ENCODE measurements at regions not wholly inside any gene's neighbourhood (a gene's known extent, or its start where the extent isn't known, plus 50 kb on each side); places are given as distances from the start of the nearest gene placed in this dataset.
A peak's percentile ranks its signal among the peaks of the same experiment; 100 is the strongest.

- Mint-ChIP-seq H3K4me1 (no peaks in the 10 kb centered on the region), H3K9me3 (peaks cover 8% of the 10 kb centered on the region), H3K36me3 (no peaks in the 10 kb centered on the region), H3K27me3 (ENCODE audit: insufficient read depth, low read depth) (no peaks in the 10 kb centered on the region), H3K4me3 (no peak overlapping the region), H3K27ac (no peak overlapping the region)
- H3F3A ChIP-seq (ENCODE audit: low read depth), result no peaks in the 10 kb centered on the region
- no peaks in the 10 kb centered on the region for H4K20me1 ChIP-seq (ENCODE audit: low read depth)
- TF ChIP-seq, protein P1, sequence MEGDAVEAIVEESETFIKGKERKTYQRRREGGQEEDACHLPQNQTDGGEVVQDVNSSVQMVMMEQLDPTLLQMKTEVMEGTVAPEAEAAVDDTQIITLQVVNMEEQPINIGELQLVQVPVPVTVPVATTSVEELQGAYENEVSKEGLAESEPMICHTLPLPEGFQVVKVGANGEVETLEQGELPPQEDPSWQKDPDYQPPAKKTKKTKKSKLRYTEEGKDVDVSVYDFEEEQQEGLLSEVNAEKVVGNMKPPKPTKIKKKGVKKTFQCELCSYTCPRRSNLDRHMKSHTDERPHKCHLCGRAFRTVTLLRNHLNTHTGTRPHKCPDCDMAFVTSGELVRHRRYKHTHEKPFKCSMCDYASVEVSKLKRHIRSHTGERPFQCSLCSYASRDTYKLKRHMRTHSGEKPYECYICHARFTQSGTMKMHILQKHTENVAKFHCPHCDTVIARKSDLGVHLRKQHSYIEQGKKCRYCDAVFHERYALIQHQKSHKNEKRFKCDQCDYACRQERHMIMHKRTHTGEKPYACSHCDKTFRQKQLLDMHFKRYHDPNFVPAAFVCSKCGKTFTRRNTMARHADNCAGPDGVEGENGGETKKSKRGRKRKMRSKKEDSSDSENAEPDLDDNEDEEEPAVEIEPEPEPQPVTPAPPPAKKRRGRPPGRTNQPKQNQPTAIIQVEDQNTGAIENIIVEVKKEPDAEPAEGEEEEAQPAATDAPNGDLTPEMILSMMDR (IDR thresholded peaks at IDR 0.05), result no peak
- TF ChIP-seq EZH2phosphoT487 (IDR thresholded peaks at IDR 0.05) (no peak), EZH2 (IDR thresholded peaks at IDR 0.05) (no peak)
- no peaks in the 10 kb centered on the region for H3K9me3 ChIP-seq (ENCODE audit: low read depth)
- no peaks in the 10 kb centered on the region for H3K27me3 ChIP-seq
- no peak overlapping the region for H2AFZ ChIP-seq (replicated peaks)
- DNase-seq (ENCODE audit: low spot score), result no peak
- H3K79me2 ChIP-seq (ENCODE audit: low read depth), result no peaks in the 10 kb centered on the region
- H3K4me3 ChIP-seq, result no peak overlapping the region
- no peaks in the 10 kb centered on the region for H3K4me1 ChIP-seq
- no peaks in the 10 kb centered on the region for H3K36me3 ChIP-seq
- H3K9ac ChIP-seq, result no peak overlapping the region
- no peak overlapping the region for H3K4me2 ChIP-seq
- no peak overlapping the region for H3K27ac ChIP-seq
Observed at GRCh38 chr9:79912318-79913070, 340.7 kb downstream of the TLE4 start.

- Mint-ChIP-seq H3K27me3 (ENCODE audit: insufficient read depth, low read depth) (no peaks in the 10 kb centered on the region), H3K9me3 (peaks cover 8% of the 10 kb centered on the region), H3K27ac (no peak overlapping the region), H3K4me1 (no peaks in the 10 kb centered on the region), H3K36me3 (no peaks in the 10 kb centered on the region), H3K4me3 (no peak overlapping the region)
- Histone ChIP-seq H3K4me2 (no peak overlapping the region), H2AFZ (replicated peaks) (no peak overlapping the region), H3K9me3 (ENCODE audit: low read depth) (no peaks in the 10 kb centered on the region), H3K36me3 (no peaks in the 10 kb centered on the region), H3K79me2 (ENCODE audit: low read depth) (no peaks in the 10 kb centered on the region), H3K4me1 (no peaks in the 10 kb centered on the region), H3K27ac (no peak overlapping the region), H3K9ac (no peak overlapping the region), H4K20me1 (ENCODE audit: low read depth) (no peaks in the 10 kb centered on the region), H3K4me3 (no peak overlapping the region), H3K27me3 (no peaks in the 10 kb centered on the region), H3F3A (ENCODE audit: low read depth) (no peaks in the 10 kb centered on the region)
- no peak for TF ChIP-seq EZH2 (IDR thresholded peaks at IDR 0.05)
- no peak for TF ChIP-seq EZH2phosphoT487 (IDR thresholded peaks at IDR 0.05)
- TF ChIP-seq, protein P1 (IDR thresholded peaks at IDR 0.05), result no peak
- no peak for DNase-seq (ENCODE audit: low spot score)
Observed at GRCh38 chr9:79911724-79912123, 340.0 kb downstream of the TLE4 start.

DNA sequence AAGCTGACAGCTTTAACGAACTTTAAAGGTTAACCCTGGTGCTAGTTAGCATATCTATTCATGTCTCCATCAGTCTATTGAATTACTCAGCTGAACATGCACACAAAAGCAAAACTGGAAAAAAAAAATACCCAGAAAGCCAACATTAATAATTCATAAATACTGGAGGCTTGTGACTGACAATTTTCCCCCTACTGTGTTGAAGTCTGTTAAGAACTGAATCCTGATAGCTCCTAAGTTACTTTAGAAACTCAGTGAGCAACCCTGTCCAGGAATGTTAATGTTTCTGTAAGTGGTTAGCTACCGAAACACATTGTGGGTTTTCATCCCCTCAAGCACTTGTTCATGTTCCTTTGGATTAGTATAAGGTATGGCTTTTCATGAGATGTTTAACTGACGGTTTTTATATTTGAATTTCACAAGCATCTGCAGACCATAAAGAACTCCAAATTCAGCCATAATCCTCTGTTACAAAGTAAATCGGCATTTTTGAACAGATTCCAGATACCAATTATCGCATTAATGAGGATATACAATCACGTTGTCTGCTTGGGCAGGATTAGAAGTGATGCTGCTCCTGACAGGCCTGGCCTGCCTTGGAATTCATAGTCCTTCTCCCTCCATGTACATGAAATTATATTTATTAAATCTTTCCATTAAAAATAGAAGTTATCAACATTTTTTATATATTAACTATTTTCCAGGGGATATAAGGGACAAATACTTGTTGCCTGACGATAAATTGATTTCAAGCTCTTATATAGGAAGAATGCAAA is 331.2 kb downstream of the TLE4 start:
- Histone ChIP-seq H3K4me1 (no peaks in the 10 kb centered on the region), H3K9ac (no peak overlapping the region), H3F3A (ENCODE audit: low read depth) (no peaks in the 10 kb centered on the region), H4K20me1 (ENCODE audit: low read depth) (no peaks in the 10 kb centered on the region), H3K27me3 (no peaks in the 10 kb centered on the region), H3K9me3 (ENCODE audit: low read depth) (no peaks in the 10 kb centered on the region), H3K27ac (no peak overlapping the region), H3K4me2 (no peak overlapping the region), H3K4me3 (no peak overlapping the region), H2AFZ (replicated peaks) (no peak overlapping the region), H3K79me2 (ENCODE audit: low read depth) (no peaks in the 10 kb centered on the region), H3K36me3 (no peaks in the 10 kb centered on the region)
- H3K36me3 Mint-ChIP-seq, result no peaks in the 10 kb centered on the region
- H3K9me3 Mint-ChIP-seq, result peaks cover 4% of the 10 kb centered on the region
- H3K27ac Mint-ChIP-seq, result peak overlapping the region; percentile 72
- H3K4me3 Mint-ChIP-seq, result no peak overlapping the region
- no peak for DNase-seq (ENCODE audit: low spot score)
- H3K27me3 Mint-ChIP-seq (ENCODE audit: insufficient read depth, low read depth), result peaks cover 8% of the 10 kb centered on the region
- H3K4me1 Mint-ChIP-seq, result peaks cover 19% of the 10 kb centered on the region
- TF ChIP-seq EZH2 (IDR thresholded peaks at IDR 0.05) (no peak), EZH2phosphoT487 (IDR thresholded peaks at IDR 0.05) (no peak)
- TF ChIP-seq, protein P1 (IDR thresholded peaks at IDR 0.05), result no peak

All from neural progenitor cell (in vitro differentiated cells).